ENCODE measurements at regions not wholly inside any gene's neighbourhood (a gene's known extent, or its start where the extent isn't known, plus 50 kb on each side); places are given as distances from the start of the nearest gene placed in this dataset.

DNA sequence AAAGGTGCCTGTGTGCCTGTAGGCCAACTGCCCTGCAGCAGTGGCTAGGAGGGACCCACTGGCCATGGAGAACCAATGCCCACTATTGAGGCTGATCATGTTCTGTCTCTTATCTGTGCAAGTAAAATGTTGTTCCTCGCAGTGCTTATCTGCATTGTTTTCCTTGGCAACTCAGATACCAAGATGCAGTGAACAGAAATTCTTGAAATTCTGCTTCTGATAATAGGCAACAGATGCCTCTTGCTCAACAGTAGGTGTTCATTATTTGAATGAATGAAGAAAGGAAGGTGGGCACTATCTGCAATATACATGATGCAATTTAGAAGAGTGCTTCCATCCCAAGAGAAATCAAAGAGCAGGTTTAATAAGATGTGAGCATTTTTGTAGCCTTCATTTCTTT, 232.2 kb downstream of the NUAK1 start:
- no peak for DNase-seq (ENCODE audit: low spot score)
- TF ChIP-seq, protein P1, sequence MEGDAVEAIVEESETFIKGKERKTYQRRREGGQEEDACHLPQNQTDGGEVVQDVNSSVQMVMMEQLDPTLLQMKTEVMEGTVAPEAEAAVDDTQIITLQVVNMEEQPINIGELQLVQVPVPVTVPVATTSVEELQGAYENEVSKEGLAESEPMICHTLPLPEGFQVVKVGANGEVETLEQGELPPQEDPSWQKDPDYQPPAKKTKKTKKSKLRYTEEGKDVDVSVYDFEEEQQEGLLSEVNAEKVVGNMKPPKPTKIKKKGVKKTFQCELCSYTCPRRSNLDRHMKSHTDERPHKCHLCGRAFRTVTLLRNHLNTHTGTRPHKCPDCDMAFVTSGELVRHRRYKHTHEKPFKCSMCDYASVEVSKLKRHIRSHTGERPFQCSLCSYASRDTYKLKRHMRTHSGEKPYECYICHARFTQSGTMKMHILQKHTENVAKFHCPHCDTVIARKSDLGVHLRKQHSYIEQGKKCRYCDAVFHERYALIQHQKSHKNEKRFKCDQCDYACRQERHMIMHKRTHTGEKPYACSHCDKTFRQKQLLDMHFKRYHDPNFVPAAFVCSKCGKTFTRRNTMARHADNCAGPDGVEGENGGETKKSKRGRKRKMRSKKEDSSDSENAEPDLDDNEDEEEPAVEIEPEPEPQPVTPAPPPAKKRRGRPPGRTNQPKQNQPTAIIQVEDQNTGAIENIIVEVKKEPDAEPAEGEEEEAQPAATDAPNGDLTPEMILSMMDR (IDR thresholded peaks at IDR 0.05; ENCODE audit: extremely low read depth, insufficient read depth, missing control alignments), result no peak
- in situ Hi-C loops (cut with MboI; ENCODE audit: low pct_unique_long_range_greater_than_20kb, low sequenced_read_pairs, unreplicated experiment), result no loop called here

DNA sequence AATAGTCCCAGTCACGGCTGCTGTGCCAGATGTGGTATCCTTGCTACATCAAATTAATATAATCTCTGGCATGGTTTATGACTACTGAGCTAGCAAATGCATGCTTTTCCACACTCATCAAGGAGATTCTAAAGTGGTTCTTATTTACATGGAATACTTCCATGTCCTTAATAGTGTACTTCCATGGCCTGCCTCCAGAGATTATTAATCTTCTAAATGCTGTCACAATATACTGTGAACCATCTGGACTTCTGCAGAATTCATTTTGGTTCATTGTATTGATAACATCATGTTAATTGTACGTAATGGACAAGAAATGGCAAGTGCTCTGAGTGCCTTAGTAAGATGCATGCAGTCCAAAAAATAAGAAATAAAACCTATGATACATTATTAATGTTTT, 230.8 kb downstream of the NUAK1 start:
- no peak for DNase-seq (ENCODE audit: low spot score)
- in situ Hi-C loops (cut with MboI; ENCODE audit: low pct_unique_long_range_greater_than_20kb, low sequenced_read_pairs, unreplicated experiment), result no loop called here
- TF ChIP-seq, protein P1 (IDR thresholded peaks at IDR 0.05; ENCODE audit: extremely low read depth, insufficient read depth, missing control alignments), result no peak

DNA sequence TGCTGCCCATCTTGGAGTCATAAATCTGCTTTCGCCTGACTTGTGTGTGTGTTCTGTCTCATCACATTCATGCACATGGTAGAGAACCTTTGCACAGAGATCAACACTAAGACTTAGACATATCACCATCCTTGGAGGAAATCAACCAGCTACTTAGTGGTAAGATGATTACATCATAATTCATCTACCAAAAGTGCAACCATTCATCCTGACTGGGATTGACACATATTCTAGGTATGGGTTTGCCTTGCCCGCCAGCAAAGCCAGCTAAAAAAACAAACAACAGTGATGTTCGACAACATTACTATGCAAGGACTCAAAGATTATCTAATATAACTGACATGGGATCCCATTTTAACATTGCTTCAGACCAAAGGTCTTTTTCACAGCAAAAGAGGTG, 228.7 kb downstream of the NUAK1 start:
- DNase-seq (ENCODE audit: low spot score), result no peak
- TF ChIP-seq, protein P1 (IDR thresholded peaks at IDR 0.05; ENCODE audit: extremely low read depth, insufficient read depth, missing control alignments), result no peak
- in situ Hi-C loops (cut with MboI; ENCODE audit: low pct_unique_long_range_greater_than_20kb, low sequenced_read_pairs, unreplicated experiment), result no loop called here

- in situ Hi-C loops (cut with MboI; ENCODE audit: low pct_unique_long_range_greater_than_20kb, low sequenced_read_pairs, unreplicated experiment), result no loop called here
These were observed 226.8 kb downstream of the NUAK1 start for GRCh38 chr12:105911966-105912365.

DNA sequence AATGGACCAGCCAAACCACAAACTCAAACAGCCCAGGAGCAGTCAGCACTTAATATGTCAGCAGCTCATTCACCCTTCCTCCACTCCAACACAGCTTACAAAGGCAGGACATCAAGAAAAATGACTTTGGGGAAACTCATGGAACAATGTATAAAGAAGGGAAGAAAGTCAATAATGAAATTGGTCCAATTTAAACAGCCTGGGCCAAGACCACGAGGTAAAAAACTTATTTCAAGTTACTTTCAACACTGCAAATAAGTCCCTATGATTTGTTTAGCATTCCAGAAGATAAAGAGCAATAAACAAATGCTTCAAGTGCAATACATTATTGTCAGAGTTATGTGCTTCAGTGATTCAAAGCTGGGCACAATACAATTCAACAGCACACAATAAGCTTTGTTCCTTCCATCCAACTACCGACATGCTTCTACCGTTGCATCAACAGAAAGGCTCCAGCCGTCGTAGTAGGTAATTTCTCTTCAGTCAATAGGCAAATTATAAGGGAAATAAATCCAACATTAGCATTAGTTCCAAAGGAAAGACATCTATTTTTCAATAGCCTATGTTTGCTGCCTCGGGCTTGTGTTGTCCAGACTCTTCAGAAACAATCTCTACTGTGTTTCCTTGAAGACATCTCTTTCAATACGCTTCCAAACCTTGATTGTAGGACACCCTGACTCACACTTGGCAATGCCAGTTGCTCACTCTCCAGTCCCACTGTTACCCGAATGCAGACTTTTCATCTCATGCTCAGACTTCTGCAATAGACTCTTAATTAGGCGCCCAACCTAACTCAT, 225.7 kb downstream of the NUAK1 start:
- DNase-seq (ENCODE audit: low spot score), result no peak
- TF ChIP-seq, protein P1 (IDR thresholded peaks at IDR 0.05; ENCODE audit: extremely low read depth, insufficient read depth, missing control alignments), result no peak
- in situ Hi-C loops (cut with MboI; ENCODE audit: low pct_unique_long_range_greater_than_20kb, low sequenced_read_pairs, unreplicated experiment), result no loop called here

More at GRCh38 chr12:105911966-105912365, 226.8 kb downstream of the NUAK1 start:
- DNase-seq (ENCODE audit: low spot score), result no peak
- TF ChIP-seq, protein P1 (IDR thresholded peaks at IDR 0.05; ENCODE audit: extremely low read depth, insufficient read depth, missing control alignments), result no peak

- in situ Hi-C loops (cut with MboI; ENCODE audit: low pct_unique_long_range_greater_than_20kb, low sequenced_read_pairs, unreplicated experiment), result no loop called here
- DNase-seq (ENCODE audit: low spot score), result no peak
- TF ChIP-seq, protein P1 (IDR thresholded peaks at IDR 0.05; ENCODE audit: extremely low read depth, insufficient read depth, missing control alignments), result no peak
These were observed 222.6 kb downstream of the NUAK1 start for GRCh38 chr12:105915997-105916759.

Measured in GM13977 (cell line).